ENCODE measurements at regions not wholly inside any gene's neighbourhood (a gene's known extent, or its start where the extent isn't known, plus 50 kb on each side); places are given as distances from the start of the nearest gene placed in this dataset.

- TF ChIP-seq, protein P1, sequence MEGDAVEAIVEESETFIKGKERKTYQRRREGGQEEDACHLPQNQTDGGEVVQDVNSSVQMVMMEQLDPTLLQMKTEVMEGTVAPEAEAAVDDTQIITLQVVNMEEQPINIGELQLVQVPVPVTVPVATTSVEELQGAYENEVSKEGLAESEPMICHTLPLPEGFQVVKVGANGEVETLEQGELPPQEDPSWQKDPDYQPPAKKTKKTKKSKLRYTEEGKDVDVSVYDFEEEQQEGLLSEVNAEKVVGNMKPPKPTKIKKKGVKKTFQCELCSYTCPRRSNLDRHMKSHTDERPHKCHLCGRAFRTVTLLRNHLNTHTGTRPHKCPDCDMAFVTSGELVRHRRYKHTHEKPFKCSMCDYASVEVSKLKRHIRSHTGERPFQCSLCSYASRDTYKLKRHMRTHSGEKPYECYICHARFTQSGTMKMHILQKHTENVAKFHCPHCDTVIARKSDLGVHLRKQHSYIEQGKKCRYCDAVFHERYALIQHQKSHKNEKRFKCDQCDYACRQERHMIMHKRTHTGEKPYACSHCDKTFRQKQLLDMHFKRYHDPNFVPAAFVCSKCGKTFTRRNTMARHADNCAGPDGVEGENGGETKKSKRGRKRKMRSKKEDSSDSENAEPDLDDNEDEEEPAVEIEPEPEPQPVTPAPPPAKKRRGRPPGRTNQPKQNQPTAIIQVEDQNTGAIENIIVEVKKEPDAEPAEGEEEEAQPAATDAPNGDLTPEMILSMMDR (IDR thresholded peaks at IDR 0.05), result no peak
- no peak for TF ChIP-seq POLR2A (IDR thresholded peaks at IDR 0.05)
Measured at GRCh38 chr14:66010695-66011094, 475.5 kb upstream of the CCDC196 start.
